Thoracic aorta (tissue), 2 donors: ENCODE measurements at regions not wholly inside any gene's neighbourhood (a gene's known extent, or its start where the extent isn't known, plus 50 kb on each side); places are given as distances from the start of the nearest gene placed in this dataset.
"Not testable (repeated sequence)": the region's sequence is repeated elsewhere in the genome, so short reads cannot be mapped to it uniquely, and the experiment has no call there.

Source experiments
- ATAC-seq: fragments of 150-250 bp; one replicate; pipeline ENCODE4 v1.8.0; 2017; ENCODE audit warnings: low read depth; ENCODE audit not compliant: insufficient number of reproducible peaks, low FRiP score
- DNase-seq: peaks from one replicate; pipeline ENCODE4 v3.0.0-alpha.2; 2020; ENCODE audit warnings: low spot score
- H3K27ac ChIP-seq, 2 donors: fragments of 200-600 bp; sonication (generic); 1 replicate in 1 of 2; 2 replicates in 1 of 2; pipeline ENCODE4 v1.5.1; 2016; ENCODE audit warnings: mild to moderate bottlenecking in 2 of 2, moderate library complexity in 2 of 2
- H3K27me3 ChIP-seq: fragments of 200-600 bp; sonication (generic); replicated peaks from 2 replicates; pipeline ENCODE4 v1.6.0; 2016; ENCODE audit warnings: mild to moderate bottlenecking; ENCODE audit not compliant: insufficient read depth
- H3K36me3 ChIP-seq: fragments of 200-600 bp; sonication (generic); one replicate; pipeline ENCODE4 v1.5.1; 2016
- H3K4me1 ChIP-seq, 2 donors: fragments of 200-600 bp; sonication (generic); 1 replicate in 1 of 2; 2 replicates in 1 of 2; pipeline versions ENCODE4 v1.5.1 to v1.6.0; 2016; ENCODE audit warnings: low read depth in 2 of 2, mild to moderate bottlenecking in 1 of 2; ENCODE audit not compliant: control insufficient read depth in 1 of 2
- H3K4me3 ChIP-seq: fragments of 200-600 bp; sonication (generic); 2 replicates; pipeline ENCODE4 v1.5.1; 2016; ENCODE audit warnings: mild to moderate bottlenecking
- H3K9me3 ChIP-seq: fragments of 200-600 bp; sonication (generic); 2 replicates; pipeline ENCODE4 v1.5.1; 2016
- CTCF ChIP-seq: fragments of 200-600 bp; sonication (generic); IDR thresholded peaks from one replicate; pipeline ENCODE4 v1.5.1; 2019; ENCODE audit warnings: antibody characterized with exemption

- TF ChIP-seq CTCF, result no peak
- H3K9me3 ChIP-seq, result no peaks in the 10 kb centered on the region
- H3K27ac ChIP-seq, result no peak overlapping the region
- no peaks in the 10 kb centered on the region for H3K36me3 ChIP-seq
- H3K4me1 ChIP-seq, result peaks cover 7 to 14% of the 10 kb centered on the region in 2 donors
- ATAC-seq, result no peak
- H3K4me3 ChIP-seq, result no peak overlapping the region
- no peak for DNase-seq
- H3K27me3 ChIP-seq, result no peaks in the 10 kb centered on the region
These were observed 119.5 kb downstream of the KDR start for GRCh38 chr4:55005910-55006309.

GRCh38 chr4:55004831-55005230 lies 120.6 kb downstream of the KDR start:
- Histone ChIP-seq H3K27ac (no peak overlapping the region), H3K4me1 (peaks cover 7 to 14% of the 10 kb centered on the region in 2 donors), H3K27me3 (no peaks in the 10 kb centered on the region), H3K9me3 (no peaks in the 10 kb centered on the region), H3K4me3 (no peak overlapping the region), H3K36me3 (no peaks in the 10 kb centered on the region)
- ATAC-seq (no peak), DNase-seq (no peak)
- no peak for TF ChIP-seq CTCF

DNA sequence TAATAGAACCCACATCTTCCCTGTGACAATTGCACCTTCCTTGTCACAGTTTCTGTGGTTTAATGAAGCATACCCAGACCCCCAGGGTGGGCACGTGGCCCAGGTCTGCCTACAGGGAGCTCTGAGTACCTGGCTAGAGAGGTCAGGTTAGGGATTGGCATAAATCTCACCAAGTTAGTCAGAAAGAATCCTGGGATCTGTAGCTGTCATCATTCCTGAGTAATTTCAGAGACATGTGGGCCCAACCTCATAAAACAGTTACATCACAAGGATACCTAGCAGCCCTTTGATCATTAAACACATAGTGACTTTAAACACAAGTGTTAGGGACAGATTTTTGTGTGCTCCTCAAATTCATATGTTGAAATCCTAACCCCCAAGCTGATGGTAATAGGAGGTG lies 123.0 kb downstream of the KDR start:
- H3K36me3 ChIP-seq, result no peaks in the 10 kb centered on the region
- H3K9me3 ChIP-seq, result no peaks in the 10 kb centered on the region
- ATAC-seq (no peak), DNase-seq (no peak)
- H3K27me3 ChIP-seq, result no peaks in the 10 kb centered on the region
- H3K27ac ChIP-seq, result no peak overlapping the region
- H3K4me1 ChIP-seq, result peaks cover 7 to 20% of the 10 kb centered on the region in 2 donors
- H3K4me3 ChIP-seq, result no peak overlapping the region
- no peak for TF ChIP-seq CTCF

GRCh38 chr4:55001538-55001937 lies 123.9 kb downstream of the KDR start:
- peaks cover 7 to 20% of the 10 kb centered on the region in 2 donors for H3K4me1 ChIP-seq
- ATAC-seq, result no peak
- no peak for TF ChIP-seq CTCF

DNA sequence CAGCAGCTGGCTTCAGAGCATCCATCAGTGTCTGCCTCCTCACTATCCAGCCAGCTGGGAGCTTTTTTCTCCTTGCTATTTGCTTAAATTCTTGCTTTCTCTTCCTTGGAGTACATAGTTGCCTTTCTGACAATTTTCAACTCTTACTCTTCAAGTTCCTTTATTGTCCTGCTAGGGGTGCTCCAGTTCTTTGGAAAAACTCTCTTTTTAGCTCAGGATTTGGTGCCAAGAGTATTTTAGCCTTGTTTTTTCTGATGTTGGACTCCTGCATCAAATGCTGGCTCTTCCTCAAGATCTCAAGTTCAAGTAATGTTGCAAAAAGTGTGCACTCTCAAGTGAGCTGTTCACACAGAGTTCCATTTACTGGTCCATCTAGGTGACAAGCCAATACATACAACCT lies 126.4 kb downstream of the KDR start:
- no peaks in the 10 kb centered on the region for H3K27me3 ChIP-seq
- DNase-seq (no peak), ATAC-seq (no peak)
- no peak overlapping the region for H3K27ac ChIP-seq
- H3K9me3 ChIP-seq, result no peaks in the 10 kb centered on the region
- no peaks in the 10 kb centered on the region for H3K36me3 ChIP-seq
- H3K4me3 ChIP-seq, result no peak overlapping the region
- H3K4me1 ChIP-seq, result peaks cover 0 to 6% of the 10 kb centered on the region in 2 donors
- TF ChIP-seq CTCF, result peak; percentile 61

More at GRCh38 chr4:55001538-55001937, 123.9 kb downstream of the KDR start:
- Histone ChIP-seq H3K36me3 (no peaks in the 10 kb centered on the region), H3K27ac (no peak overlapping the region), H3K9me3 (no peaks in the 10 kb centered on the region), H3K27me3 (no peaks in the 10 kb centered on the region), H3K4me3 (no peak overlapping the region)
- no peak for DNase-seq

- H3K4me3 ChIP-seq, H3K9me3 ChIP-seq, H3K27ac ChIP-seq, DNase-seq, H3K36me3 ChIP-seq, H3K27me3 ChIP-seq, H3K4me1 ChIP-seq, ATAC-seq: not testable (repeated sequence)
These were observed 131.8 kb downstream of the KDR start for GRCh38 chr4:54993473-54994026.
